T1000 (cell line): ENCODE measurements at regions not wholly inside any gene's neighbourhood (a gene's known extent, or its start where the extent isn't known, plus 50 kb on each side); places are given as distances from the start of the nearest gene placed in this dataset.
"Not testable (repeated sequence)": the region's sequence is repeated elsewhere in the genome, so short reads cannot be mapped to it uniquely, and the experiment has no call there.

Experiments
- DNase-seq: peaks from one replicate; lab custom pipeline; 2025; ENCODE audit warnings: mixed read lengths; lab: John Stamatoyannopoulos, UW

GRCh38 chr6:68022968-68023367 is 612.1 kb upstream of the ADGRB3 start:
- not testable (repeated sequence) for DNase-seq

- DNase-seq = no peak
These were observed 621.1 kb upstream of the ADGRB3 start for GRCh38 chr6:68013780-68014515.

GRCh38 chr6:68012822-68013221 is 622.3 kb upstream of the ADGRB3 start:
- DNase-seq = no peak

DNA sequence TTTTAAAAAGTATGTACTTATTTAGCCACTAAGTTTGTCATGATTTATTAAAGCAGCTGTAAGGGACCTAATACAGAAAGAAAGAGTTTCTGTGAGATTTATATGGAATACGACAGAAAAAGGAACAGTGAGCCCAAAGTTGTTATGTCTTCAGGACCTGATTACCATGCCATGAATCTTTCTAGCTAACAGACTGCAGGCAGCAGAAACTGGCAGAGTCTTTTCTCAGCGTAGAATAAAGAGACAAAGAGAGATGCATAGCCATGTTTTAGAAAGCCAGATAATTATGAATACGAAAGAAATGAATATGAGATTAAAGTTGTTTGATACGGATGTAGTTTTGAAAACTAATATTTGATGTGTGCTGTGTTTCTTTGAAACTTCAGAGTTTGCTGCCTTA is 624.1 kb upstream of the ADGRB3 start:
- no peak for DNase-seq

DNA sequence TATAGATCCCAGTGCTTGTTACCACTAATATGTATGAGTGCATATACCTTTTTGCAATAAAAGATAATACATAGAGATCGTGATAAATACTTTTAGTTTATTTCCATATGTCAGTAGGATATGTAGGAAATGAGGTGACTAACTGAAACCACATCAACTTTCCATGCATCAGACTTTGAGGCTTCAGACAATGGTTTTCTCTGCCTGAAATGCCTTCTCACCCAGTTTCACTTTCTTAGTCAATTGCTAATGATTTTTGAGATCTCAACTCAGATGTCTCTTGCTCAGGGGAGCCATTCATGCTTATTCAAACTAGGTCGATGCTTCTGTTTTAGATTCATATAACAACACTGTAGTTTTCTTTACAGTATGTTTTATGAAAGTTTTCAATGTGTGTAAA is 626.6 kb upstream of the ADGRB3 start:
- DNase-seq = no peak

DNA sequence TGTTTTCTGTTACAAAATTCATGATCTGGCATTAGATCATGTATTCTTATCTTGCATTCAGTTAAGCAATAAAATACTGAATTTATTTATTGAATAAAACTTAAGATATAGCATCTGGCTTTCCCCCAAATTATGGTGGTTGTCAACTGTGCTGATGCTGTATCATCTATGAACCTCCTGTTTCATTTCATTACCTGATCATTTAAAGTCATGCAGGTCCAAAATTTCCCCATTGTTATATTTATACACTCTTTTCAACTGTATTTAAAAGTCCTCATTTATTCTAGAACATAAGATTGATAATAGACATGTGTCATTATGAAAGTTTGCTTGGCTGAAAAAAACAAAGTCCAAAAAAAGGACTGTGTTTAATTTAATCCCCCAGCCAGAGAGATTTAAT is 627.4 kb upstream of the ADGRB3 start:
- no peak for DNase-seq

GRCh38 chr6:67986694-67987232 is 648.3 kb upstream of the ADGRB3 start:
- DNase-seq = no peak

- no peak for DNase-seq
These were observed 658.6 kb upstream of the ADGRB3 start for GRCh38 chr6:67976486-67976885.

GRCh38 chr6:67974931-67975330 is 660.2 kb upstream of the ADGRB3 start:
- no peak for DNase-seq

- no peak for DNase-seq
These were observed 663.3 kb upstream of the ADGRB3 start for GRCh38 chr6:67971812-67972211.

GRCh38 chr6:67966830-67967229 is 668.3 kb upstream of the ADGRB3 start:
- DNase-seq = no peak

- no peak for DNase-seq
These were observed 678.7 kb upstream of the ADGRB3 start for GRCh38 chr6:67956352-67956751.

GRCh38 chr6:67952948-67953347 is 682.1 kb upstream of the ADGRB3 start:
- DNase-seq = no peak

GRCh38 chr6:67952121-67952520 is 683.0 kb upstream of the ADGRB3 start:
- DNase-seq = no peak

- not testable (repeated sequence) for DNase-seq
These were observed 687.3 kb upstream of the ADGRB3 start for GRCh38 chr6:67947762-67948161.

- DNase-seq = no peak
These were observed 699.1 kb upstream of the ADGRB3 start for GRCh38 chr6:67935976-67936477.

GRCh38 chr6:67933278-67933677 is 701.8 kb upstream of the ADGRB3 start:
- no peak for DNase-seq

GRCh38 chr6:67922588-67922987 is 712.5 kb upstream of the ADGRB3 start:
- DNase-seq = not testable (repeated sequence)

DNA sequence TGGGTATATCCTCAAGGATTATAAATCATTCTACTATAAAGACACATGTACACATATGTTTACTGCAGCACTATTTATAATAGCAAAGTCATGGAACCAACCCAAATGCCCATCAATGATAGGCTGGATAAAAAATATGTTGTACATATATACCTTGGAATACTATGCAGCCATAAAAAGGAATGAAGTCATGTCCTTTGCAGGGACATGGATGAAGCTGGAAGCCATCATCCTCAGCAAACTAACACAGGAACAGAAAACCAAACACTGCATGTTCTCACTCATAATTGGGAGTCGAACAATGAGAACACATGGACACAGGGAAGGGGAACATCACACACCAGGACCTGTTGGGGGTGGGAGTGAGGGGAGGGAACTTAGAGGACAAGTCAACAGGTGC is 715.0 kb upstream of the ADGRB3 start:
- not testable (repeated sequence) for DNase-seq

GRCh38 chr6:67916399-67916798 is 718.7 kb upstream of the ADGRB3 start:
- DNase-seq = no peak

DNA sequence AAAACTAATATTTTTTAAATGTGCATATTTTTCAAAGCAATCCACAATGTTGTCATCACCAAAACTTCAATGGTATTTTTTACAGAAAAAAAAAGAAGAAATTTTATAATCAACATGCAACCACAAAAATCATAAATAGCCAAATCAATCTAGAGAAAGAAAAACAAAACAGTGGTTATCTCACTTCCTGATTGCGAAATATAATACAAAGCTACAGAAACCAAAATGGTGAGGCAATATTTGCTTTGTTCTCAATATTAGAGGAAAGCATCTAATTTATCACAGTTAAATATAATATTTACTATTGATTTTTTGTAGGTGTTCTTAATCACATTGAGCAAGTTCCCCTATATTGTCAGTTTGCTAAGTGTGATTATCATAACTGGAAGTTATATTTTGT is 720.7 kb upstream of the ADGRB3 start:
- DNase-seq = no peak

DNA sequence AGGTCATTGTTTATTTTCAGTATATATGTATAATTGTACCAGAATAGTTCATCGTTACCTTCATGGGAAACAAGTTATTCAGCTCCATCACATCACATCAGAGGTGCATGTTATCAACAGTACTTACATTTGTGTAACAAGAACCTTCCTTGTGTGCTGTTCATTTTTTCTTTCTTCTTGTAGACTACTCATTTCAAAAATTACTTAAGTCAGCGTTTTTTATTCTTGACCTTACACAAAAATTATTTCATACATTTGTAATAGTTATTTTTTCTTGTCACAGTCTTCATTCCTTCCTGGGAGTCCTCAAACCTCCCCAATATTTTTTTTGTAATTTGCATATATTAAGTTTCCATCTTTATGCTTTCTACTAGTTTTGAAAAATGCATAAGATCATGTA is 725.7 kb upstream of the ADGRB3 start:
- no peak for DNase-seq

- DNase-seq = no peak
These were observed 726.7 kb upstream of the ADGRB3 start for GRCh38 chr6:67908379-67908778.

- not testable (repeated sequence) for DNase-seq
These were observed 730.3 kb upstream of the ADGRB3 start for GRCh38 chr6:67904735-67905134.
